HG03342 (cell line): ENCODE measurements at regions not wholly inside any gene's neighbourhood (a gene's known extent, or its start where the extent isn't known, plus 50 kb on each side); places are given as distances from the start of the nearest gene placed in this dataset.

ENCODE experiments used
- ATAC-seq: cut with Tn5 transposase; IDR thresholded peaks from one replicate; pipeline ENCODE4 v1.9.1; 2021; ENCODE audit warnings: mild to moderate bottlenecking, moderate library complexity; ENCODE audit not compliant: unreplicated experiment

GRCh38 chr9:115599898-115600297, 481.9 kb upstream of the TNC start:
- ATAC-seq, result no peak

DNA sequence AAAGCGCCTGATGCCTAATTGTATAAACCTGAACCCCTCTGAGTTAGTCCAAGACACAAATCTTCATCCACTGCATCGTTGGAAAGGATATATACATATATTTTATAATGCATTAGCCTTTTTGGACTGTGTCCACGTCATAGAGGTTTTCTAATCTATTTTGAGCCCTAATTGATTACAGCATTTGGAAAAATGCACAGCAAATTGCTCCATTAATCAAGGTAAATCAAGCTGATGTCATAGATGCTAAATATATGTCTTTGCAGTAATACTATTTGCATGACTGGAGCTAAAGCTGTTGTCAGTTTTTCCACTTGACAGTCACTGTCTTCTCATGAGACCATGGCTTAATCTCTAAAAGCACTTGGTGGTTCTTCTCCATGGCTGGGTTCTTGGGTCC, 483.5 kb upstream of the TNC start:
- ATAC-seq, result no peak

DNA sequence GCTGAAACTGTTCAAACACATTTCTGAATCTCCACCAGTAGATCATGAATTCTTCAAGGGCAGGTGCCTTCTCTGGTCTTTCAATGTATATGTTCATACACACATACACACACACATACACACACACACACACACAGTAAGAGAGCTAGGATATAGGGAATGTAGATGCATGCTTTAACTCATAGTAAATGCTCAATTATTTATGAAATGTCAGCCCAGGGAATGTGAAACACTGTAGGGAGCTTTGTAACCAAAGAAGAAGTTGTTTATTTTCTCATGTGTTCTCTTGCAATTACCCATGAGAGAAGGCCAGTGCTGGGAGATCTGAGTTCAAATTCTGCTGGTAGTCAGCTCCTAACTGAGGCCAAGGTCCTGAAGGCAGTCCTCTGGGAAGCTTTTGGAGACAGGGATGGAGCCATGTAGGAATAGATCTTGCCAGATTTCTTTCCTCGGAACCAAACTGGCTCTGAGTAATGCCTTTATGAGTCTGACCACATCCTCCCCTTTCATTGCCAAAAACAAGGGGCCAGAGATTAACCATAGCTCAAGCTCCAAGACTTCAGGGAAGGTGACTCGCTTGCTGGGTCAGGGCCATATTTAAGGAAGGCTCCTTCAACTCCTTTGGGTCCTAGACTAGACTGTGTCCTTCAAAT, 487.0 kb upstream of the TNC start:
- ATAC-seq, result no peak

GRCh38 chr9:115606838-115607237, 488.9 kb upstream of the TNC start:
- ATAC-seq, result no peak

- ATAC-seq, result no peak
These were observed 496.5 kb upstream of the TNC start for GRCh38 chr9:115614326-115614999.

DNA sequence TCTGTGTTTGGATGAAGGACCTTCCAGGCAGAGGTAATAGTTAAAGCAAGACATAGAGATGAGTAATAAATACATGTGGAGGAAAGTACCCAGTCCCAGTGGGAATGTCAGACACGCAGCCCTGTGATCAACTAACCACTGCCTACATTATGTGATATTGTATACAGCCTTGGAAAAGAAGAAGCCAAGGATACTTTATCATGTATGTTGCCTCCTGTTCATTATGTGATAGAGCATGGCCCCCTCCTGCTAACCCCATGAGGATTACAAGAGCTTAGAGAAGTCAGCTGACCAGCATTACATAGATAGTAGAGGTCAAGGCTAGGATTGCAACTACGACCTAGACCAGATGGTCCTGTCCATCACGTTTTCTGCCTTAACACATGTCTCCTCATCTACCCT, 497.0 kb upstream of the TNC start:
- ATAC-seq, result no peak

- no peak for ATAC-seq
These were observed 498.1 kb upstream of the TNC start for GRCh38 chr9:115615821-115616665.

- no peak for ATAC-seq
These were observed 498.8 kb upstream of the TNC start for GRCh38 chr9:115616666-115617239.

- no peak for ATAC-seq
These were observed 507.3 kb upstream of the TNC start for GRCh38 chr9:115625251-115625650.

DNA sequence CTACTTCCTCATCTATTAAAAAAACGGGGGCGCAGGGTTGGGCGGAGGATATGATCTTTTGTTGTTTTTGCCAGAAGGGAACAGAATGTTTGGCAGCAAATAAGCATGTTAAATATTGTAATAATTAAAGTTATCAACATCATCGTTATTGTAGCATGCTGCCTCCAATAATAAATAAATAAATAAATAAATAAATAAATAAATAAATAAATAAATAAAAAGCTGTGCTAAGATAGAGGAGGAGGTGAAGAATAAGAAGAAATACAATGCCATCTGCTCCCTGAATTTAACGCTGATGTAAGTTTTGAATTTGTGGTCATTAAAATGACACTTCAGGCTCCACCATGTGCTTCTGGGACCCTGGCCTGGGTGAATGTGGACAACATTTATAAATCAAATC, 508.0 kb upstream of the TNC start:
- no peak for ATAC-seq

- ATAC-seq, result no peak
These were observed 509.6 kb upstream of the TNC start for GRCh38 chr9:115627511-115627910.

DNA sequence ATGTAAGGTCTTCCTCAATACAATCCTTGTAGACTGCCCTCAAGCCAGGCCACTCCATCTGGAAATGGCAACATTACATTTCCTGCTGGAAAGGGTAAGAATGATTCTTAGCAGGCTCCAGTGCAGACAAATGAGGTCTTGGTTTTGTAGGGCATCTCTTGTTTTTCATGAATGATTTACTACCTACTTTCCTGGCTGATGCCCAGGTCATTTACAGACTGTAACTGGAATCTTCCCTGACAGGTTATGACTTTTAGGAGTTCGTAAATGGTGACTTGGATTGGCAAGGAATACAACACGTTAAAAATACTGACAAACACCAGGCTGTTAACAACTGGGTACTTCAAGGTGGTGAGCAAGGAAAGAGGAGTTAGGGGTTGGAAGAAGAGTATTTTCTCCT, 510.5 kb upstream of the TNC start:
- no peak for ATAC-seq

GRCh38 chr9:115629879-115630840, 512.2 kb upstream of the TNC start:
- ATAC-seq, result no peak

- no peak for ATAC-seq
These were observed 514.4 kb upstream of the TNC start for GRCh38 chr9:115632391-115632790.

GRCh38 chr9:115633104-115633503, 515.1 kb upstream of the TNC start:
- ATAC-seq, result no peak

DNA sequence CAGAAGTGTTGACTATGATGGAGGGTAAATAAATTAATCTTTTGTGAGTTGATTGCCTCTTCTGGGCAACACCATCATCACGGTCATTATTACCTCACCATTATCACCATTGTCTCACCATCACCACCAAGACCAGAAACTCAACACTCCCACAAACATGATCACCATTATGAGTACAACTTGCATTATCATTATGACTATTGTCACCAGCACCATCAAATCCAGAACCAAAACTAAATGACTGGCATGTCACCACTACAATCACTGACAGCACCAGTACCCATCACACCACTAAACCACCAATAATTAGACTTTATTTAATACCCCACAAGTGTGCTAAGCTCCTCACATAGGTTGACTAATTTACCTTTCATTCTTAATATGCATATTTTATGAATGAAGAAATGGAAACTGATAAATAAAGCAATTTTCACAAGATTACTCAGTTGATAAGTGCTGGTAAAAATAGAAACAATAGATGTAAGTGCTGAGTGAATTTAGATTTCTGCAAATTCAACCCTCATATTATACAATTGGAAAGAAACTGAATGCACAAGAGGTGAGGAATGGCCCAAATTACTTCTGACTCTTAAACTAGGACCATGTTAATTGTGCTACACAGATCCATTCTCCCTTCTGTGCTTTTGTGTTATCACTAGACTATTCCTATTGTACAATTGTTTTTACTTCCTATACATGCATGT, 517.8 kb upstream of the PAPPA start:
- no peak for ATAC-seq

- ATAC-seq, result no peak
These were observed 517.0 kb upstream of the PAPPA start for GRCh38 chr9:115636596-115636995.

GRCh38 chr9:115637661-115638060, 515.9 kb upstream of the PAPPA start:
- ATAC-seq, result no peak

DNA sequence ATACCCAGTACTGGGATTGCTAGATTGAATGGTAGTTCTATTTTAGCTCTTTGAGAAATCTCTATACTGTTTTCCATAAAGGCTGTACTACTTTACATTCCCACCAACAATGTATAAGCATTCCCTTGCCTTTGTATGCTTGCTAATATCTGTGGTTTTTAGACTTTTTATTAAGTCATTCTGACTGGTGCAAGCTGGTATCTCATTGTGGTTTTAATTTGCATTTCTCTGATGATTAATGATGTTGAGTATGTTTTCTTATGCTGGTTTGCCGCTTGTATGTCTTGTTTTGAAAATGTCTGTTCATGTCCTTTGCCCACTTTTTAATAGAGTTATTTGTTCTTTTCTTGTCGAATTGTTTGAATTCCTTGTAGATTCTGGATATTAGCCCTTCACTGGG, 512.7 kb upstream of the PAPPA start:
- ATAC-seq, result no peak

- ATAC-seq, result no peak
These were observed 511.3 kb upstream of the PAPPA start for GRCh38 chr9:115642285-115642684.
